Vagina (tissue), 2 donors: ENCODE measurements at regions not wholly inside any gene's neighbourhood (a gene's known extent, or its start where the extent isn't known, plus 50 kb on each side); places are given as distances from the start of the nearest gene placed in this dataset.

ENCODE experiments used
- CTCF ChIP-seq, 3 experiments: fragments of 450-650 bp in 2 of 3; fragments of 200-600 bp in 1 of 3; sonication (generic) in 1 of 3; IDR thresholded peaks; one replicate each; pipeline ENCODE4 v1.5.1; 2017 to 2019; ENCODE audit warnings: antibody characterized with exemption in 3 of 3, mild to moderate bottlenecking in 2 of 3, moderate library complexity in 2 of 3
- POLR2A ChIP-seq, 2 donors: fragments of 450-650 bp; IDR thresholded peaks; one replicate each; pipeline ENCODE4 v1.6.1; 2017; ENCODE audit warnings: antibody characterized with exemption in 2 of 2, mild to moderate bottlenecking in 2 of 2, moderate library complexity in 2 of 2

DNA sequence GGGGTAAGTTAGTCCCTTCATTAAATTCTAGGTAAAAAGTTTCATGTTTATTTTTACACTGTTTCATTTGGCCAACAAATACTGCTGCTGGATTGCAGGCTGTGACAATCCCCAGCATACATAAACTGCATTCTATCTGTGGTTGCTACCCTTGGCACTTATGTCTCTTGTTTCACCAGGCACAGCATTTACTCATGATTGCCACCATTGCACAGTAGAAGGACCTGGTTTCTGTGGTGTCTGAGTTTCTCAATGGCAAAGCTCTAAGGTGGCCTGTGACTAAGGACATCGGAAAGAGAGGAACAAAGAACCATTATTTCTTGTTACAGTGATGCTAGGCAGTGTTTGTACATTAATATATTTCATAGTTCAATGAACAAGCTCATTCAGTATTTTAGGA lies 878.4 kb upstream of the NEGR1 start:
- TF ChIP-seq CTCF (IDR thresholded peaks at IDR 0.05) = no peak
- TF ChIP-seq POLR2A (IDR thresholded peaks at IDR 0.05) = no peak
